Suprapubic skin (tissue), 3 donors: ENCODE measurements at regions not wholly inside any gene's neighbourhood (a gene's known extent, or its start where the extent isn't known, plus 50 kb on each side); places are given as distances from the start of the nearest gene placed in this dataset.

Experiments used
- CTCF ChIP-seq, 2 donors: fragments of 200-600 bp in 1 of 2; fragments of 450-650 bp in 1 of 2; sonication (generic) in 1 of 2; IDR thresholded peaks; one replicate each; pipeline ENCODE4 v1.5.1; 2016 to 2019; ENCODE audit warnings: antibody characterized with exemption in 2 of 2, mild to moderate bottlenecking in 1 of 2, moderate library complexity in 1 of 2
- EP300 ChIP-seq: sonication (generic); formaldehyde crosslinking; IDR thresholded peaks from one replicate; pipeline ENCODE4 v1.6.1; 2017; ENCODE audit warnings: antibody characterized with exemption
- POLR2A ChIP-seq, 2 donors: fragments of 450-650 bp; IDR thresholded peaks; one replicate each; pipeline ENCODE4 v1.6.1; 2017; ENCODE audit warnings: antibody characterized with exemption in 2 of 2, mild to moderate bottlenecking in 2 of 2, moderate library complexity in 2 of 2

GRCh38 chr6:80969439-80969838 lies 783.0 kb downstream of the TENT5A start:
- TF ChIP-seq POLR2A (IDR thresholded peaks at IDR 0.05) (no peak), CTCF (IDR thresholded peaks at IDR 0.05) (no peak), EP300 (no peak)
